ENCODE measurements at regions not wholly inside any gene's neighbourhood (a gene's known extent, or its start where the extent isn't known, plus 50 kb on each side); places are given as distances from the start of the nearest gene placed in this dataset.

GRCh38 chr2:38473333-38474005 lies 96.4 kb upstream of the ATL2 start:
- no peak overlapping the region for H3K4me3 ChIP-seq (ENCODE audit: low read depth, poor library complexity, severe bottlenecking)
- WGBS, 2 donors: 79 to 83% methylated on average over 5 of the region's 5 CpGs
- no peak for TF ChIP-seq POLR2A (IDR thresholded peaks at IDR 0.05)
- TF ChIP-seq CTCF (IDR thresholded peaks at IDR 0.05): no peak
- DNase-seq (ENCODE audit: low spot score in 2 of 2): no peak
- intact Hi-C loops (cut with DNase I; ENCODE audit: low total_unique reads): no loop called here

GRCh38 chr2:38470115-38470514 lies 93.0 kb upstream of the ATL2 start:
- DNase-seq (ENCODE audit: low spot score in 2 of 2): no peak
- no peak overlapping the region for H3K4me3 ChIP-seq (ENCODE audit: low read depth, poor library complexity, severe bottlenecking)
- WGBS, 2 donors: 89 to 91% methylated on average over 3 of the region's 3 CpGs
- intact Hi-C loops (cut with DNase I; ENCODE audit: low total_unique reads): no loop called here
- TF ChIP-seq CTCF (IDR thresholded peaks at IDR 0.05): no peak
- TF ChIP-seq POLR2A (IDR thresholded peaks at IDR 0.05): no peak

- DNase-seq (ENCODE audit: low spot score in 2 of 2): no peak
- 49 to 51% methylated on average over 3 of the region's 3 CpGs for WGBS, 2 donors
- no peak for TF ChIP-seq POLR2A (IDR thresholded peaks at IDR 0.05)
- no peak for TF ChIP-seq CTCF (IDR thresholded peaks at IDR 0.05)
- no peak overlapping the region for H3K4me3 ChIP-seq (ENCODE audit: low read depth, poor library complexity, severe bottlenecking)
- intact Hi-C loops (cut with DNase I; ENCODE audit: low total_unique reads): loop anchor here (10.0 kb wide), 1 partner anchor 93 kb away; the partner anchor contains the start of gene ATL2
Measured at GRCh38 chr2:38467768-38468455, 90.8 kb upstream of the ATL2 start.

GRCh38 chr2:38466876-38467767 lies 90.0 kb upstream of the ATL2 start:
- intact Hi-C loops (cut with DNase I; ENCODE audit: low total_unique reads): loop anchor here (10.0 kb wide), 1 partner anchor 92 kb away; the partner anchor contains the start of gene ATL2
- WGBS, 2 donors: 60 to 67% methylated on average over 11 of the region's 11 CpGs
- H3K4me3 ChIP-seq (ENCODE audit: low read depth, poor library complexity, severe bottlenecking): no peak overlapping the region
- no peak for TF ChIP-seq POLR2A (IDR thresholded peaks at IDR 0.05)
- TF ChIP-seq CTCF (IDR thresholded peaks at IDR 0.05): no peak
- no peak for DNase-seq (ENCODE audit: low spot score in 2 of 2)

GRCh38 chr2:38466409-38466808 lies 89.3 kb upstream of the ATL2 start:
- WGBS, 2 donors: 93 to 96% methylated on average over 5 of the region's 5 CpGs
- TF ChIP-seq POLR2A (IDR thresholded peaks at IDR 0.05): no peak
- no peak for TF ChIP-seq CTCF (IDR thresholded peaks at IDR 0.05)
- DNase-seq (ENCODE audit: low spot score in 2 of 2): no peak
- no peak overlapping the region for H3K4me3 ChIP-seq (ENCODE audit: low read depth, poor library complexity, severe bottlenecking)
- intact Hi-C loops (cut with DNase I; ENCODE audit: low total_unique reads): loop anchor here (10.0 kb wide), 1 partner anchor 92 kb away; the partner anchor contains the start of gene ATL2

All from lower leg skin (tissue), 4 donors.